ENCODE measurements at regions not wholly inside any gene's neighbourhood (a gene's known extent, or its start where the extent isn't known, plus 50 kb on each side); places are given as distances from the start of the nearest gene placed in this dataset.
"Not testable (repeated sequence)": the region's sequence is repeated elsewhere in the genome, so short reads cannot be mapped to it uniquely, and the experiment has no call there.

- Histone ChIP-seq H3K36me3 (no peaks in the 10 kb centered on the region), H3K27ac (no peak overlapping the region), H3K9me3 (replicated peaks) (no peaks in the 10 kb centered on the region)
Measured at GRCh38 chr18:30727849-30728248, 314.7 kb downstream of the DSC3 start.

GRCh38 chr18:30713299-30713698, 329.2 kb downstream of the DSC3 start:
- Histone ChIP-seq H3K27me3 (replicated peaks) (no peaks in the 10 kb centered on the region), H3K9me3 (replicated peaks) (no peaks in the 10 kb centered on the region), H3K36me3 (no peaks in the 10 kb centered on the region), H3K4me3 (no peak overlapping the region), H3K27ac (no peak overlapping the region), H3K4me1 (replicated peaks) (no peaks in the 10 kb centered on the region)
- no peak for DNase-seq (ENCODE audit: low read depth in 1 of 2, low spot score in 2 of 2)

More at GRCh38 chr18:30727849-30728248, 314.7 kb downstream of the DSC3 start:
- no peak overlapping the region for H3K4me3 ChIP-seq
- DNase-seq (ENCODE audit: low read depth in 1 of 2, low spot score in 2 of 2) = no peak
- no peaks in the 10 kb centered on the region for H3K27me3 ChIP-seq (replicated peaks)
- no peaks in the 10 kb centered on the region for H3K4me1 ChIP-seq (replicated peaks)

- H3K9me3 ChIP-seq (replicated peaks) = no peaks in the 10 kb centered on the region
- no peak for DNase-seq (ENCODE audit: low read depth in 1 of 2, low spot score in 2 of 2)
- no peak overlapping the region for H3K4me3 ChIP-seq
- no peaks in the 10 kb centered on the region for H3K36me3 ChIP-seq
- H3K27me3 ChIP-seq (replicated peaks) = no peaks in the 10 kb centered on the region
- H3K4me1 ChIP-seq (replicated peaks) = no peaks in the 10 kb centered on the region
- H3K27ac ChIP-seq = no peak overlapping the region
Measured at GRCh38 chr18:30712383-30712782, 330.2 kb downstream of the DSC3 start.

GRCh38 chr18:30709595-30709994, 332.9 kb downstream of the DSC3 start:
- H3K9me3 ChIP-seq (replicated peaks) = no peaks in the 10 kb centered on the region
- no peaks in the 10 kb centered on the region for H3K27me3 ChIP-seq (replicated peaks)
- H3K36me3 ChIP-seq = no peaks in the 10 kb centered on the region
- no peaks in the 10 kb centered on the region for H3K4me1 ChIP-seq (replicated peaks)
- DNase-seq (ENCODE audit: low read depth in 1 of 2, low spot score in 2 of 2) = no peak
- H3K4me3 ChIP-seq = no peak overlapping the region
- no peak overlapping the region for H3K27ac ChIP-seq

- Histone ChIP-seq H3K27me3 (replicated peaks) (no peaks in the 10 kb centered on the region), H3K36me3 (no peaks in the 10 kb centered on the region), H3K9me3 (replicated peaks) (no peaks in the 10 kb centered on the region), H3K4me3 (no peak overlapping the region), H3K27ac (no peak overlapping the region), H3K4me1 (replicated peaks) (no peaks in the 10 kb centered on the region)
- no peak for DNase-seq (ENCODE audit: low read depth in 1 of 2, low spot score in 2 of 2)
Measured at GRCh38 chr18:30705943-30706342, 336.6 kb downstream of the DSC3 start.

- Histone ChIP-seq H3K36me3 (no peaks in the 10 kb centered on the region), H3K27me3 (replicated peaks) (no peaks in the 10 kb centered on the region), H3K4me3 (no peak overlapping the region), H3K4me1 (replicated peaks) (no peaks in the 10 kb centered on the region), H3K9me3 (replicated peaks) (no peaks in the 10 kb centered on the region), H3K27ac (no peak overlapping the region)
- no peak for DNase-seq (ENCODE audit: low read depth in 1 of 2, low spot score in 2 of 2)
Measured at GRCh38 chr18:30698571-30698970, 344.0 kb downstream of the DSC3 start.

- Histone ChIP-seq H3K4me1 (replicated peaks) (no peaks in the 10 kb centered on the region), H3K27me3 (replicated peaks) (no peaks in the 10 kb centered on the region), H3K36me3 (no peaks in the 10 kb centered on the region), H3K4me3 (no peak overlapping the region), H3K27ac (no peak overlapping the region), H3K9me3 (replicated peaks) (no peaks in the 10 kb centered on the region)
- DNase-seq (ENCODE audit: low read depth in 1 of 2, low spot score in 2 of 2) = no peak
Measured at GRCh38 chr18:30696201-30696600, 346.3 kb downstream of the DSC3 start.

GRCh38 chr18:30694773-30695172, 347.8 kb downstream of the DSC3 start:
- H3K4me1 ChIP-seq (replicated peaks) = no peaks in the 10 kb centered on the region

GRCh38 chr18:30689216-30689615, 353.3 kb downstream of the DSC3 start:
- Histone ChIP-seq H3K4me1 (replicated peaks) (no peaks in the 10 kb centered on the region), H3K36me3 (no peaks in the 10 kb centered on the region), H3K27ac (no peak overlapping the region), H3K27me3 (replicated peaks) (no peaks in the 10 kb centered on the region), H3K9me3 (replicated peaks) (no peaks in the 10 kb centered on the region), H3K4me3 (no peak overlapping the region)
- no peak for DNase-seq (ENCODE audit: low read depth in 1 of 2, low spot score in 2 of 2)

More at GRCh38 chr18:30694773-30695172, 347.8 kb downstream of the DSC3 start:
- Histone ChIP-seq H3K9me3 (replicated peaks) (no peaks in the 10 kb centered on the region), H3K27ac (no peak overlapping the region), H3K36me3 (no peaks in the 10 kb centered on the region), H3K4me3 (no peak overlapping the region), H3K27me3 (replicated peaks) (no peaks in the 10 kb centered on the region)
- DNase-seq (ENCODE audit: low read depth in 1 of 2, low spot score in 2 of 2) = no peak

- no peak for DNase-seq (ENCODE audit: low read depth in 1 of 2, low spot score in 2 of 2)
- no peak overlapping the region for H3K27ac ChIP-seq
- no peaks in the 10 kb centered on the region for H3K9me3 ChIP-seq (replicated peaks)
- H3K27me3 ChIP-seq (replicated peaks) = no peaks in the 10 kb centered on the region
- no peak overlapping the region for H3K4me3 ChIP-seq
- no peaks in the 10 kb centered on the region for H3K36me3 ChIP-seq
- no peaks in the 10 kb centered on the region for H3K4me1 ChIP-seq (replicated peaks)
Measured at GRCh38 chr18:30687501-30687900, 355.0 kb downstream of the DSC3 start.

GRCh38 chr18:30684825-30685481, 357.6 kb downstream of the DSC3 start:
- H3K27ac ChIP-seq = no peak overlapping the region
- H3K4me3 ChIP-seq = no peak overlapping the region
- H3K27me3 ChIP-seq (replicated peaks) = no peaks in the 10 kb centered on the region
- no peak for DNase-seq (ENCODE audit: low read depth in 1 of 2, low spot score in 2 of 2)
- H3K9me3 ChIP-seq (replicated peaks) = no peaks in the 10 kb centered on the region
- H3K36me3 ChIP-seq = no peaks in the 10 kb centered on the region
- no peaks in the 10 kb centered on the region for H3K4me1 ChIP-seq (replicated peaks)

GRCh38 chr18:30683836-30684235, 358.7 kb downstream of the DSC3 start:
- no peaks in the 10 kb centered on the region for H3K36me3 ChIP-seq
- no peak overlapping the region for H3K4me3 ChIP-seq
- H3K4me1 ChIP-seq (replicated peaks) = no peaks in the 10 kb centered on the region
- DNase-seq (ENCODE audit: low read depth in 1 of 2, low spot score in 2 of 2) = no peak
- no peaks in the 10 kb centered on the region for H3K27me3 ChIP-seq (replicated peaks)
- no peak overlapping the region for H3K27ac ChIP-seq
- no peaks in the 10 kb centered on the region for H3K9me3 ChIP-seq (replicated peaks)

GRCh38 chr18:30682672-30683071, 359.9 kb downstream of the DSC3 start:
- no peaks in the 10 kb centered on the region for H3K9me3 ChIP-seq (replicated peaks)
- no peaks in the 10 kb centered on the region for H3K4me1 ChIP-seq (replicated peaks)
- H3K4me3 ChIP-seq = no peak overlapping the region
- no peaks in the 10 kb centered on the region for H3K27me3 ChIP-seq (replicated peaks)
- no peaks in the 10 kb centered on the region for H3K36me3 ChIP-seq
- no peak overlapping the region for H3K27ac ChIP-seq
- peak in 1 of 2 experiments; percentile 4 for DNase-seq (ENCODE audit: low read depth in 1 of 2, low spot score in 2 of 2)

GRCh38 chr18:30679285-30679930, 363.1 kb downstream of the DSC3 start:
- no peak overlapping the region for H3K4me3 ChIP-seq
- no peaks in the 10 kb centered on the region for H3K9me3 ChIP-seq (replicated peaks)
- no peaks in the 10 kb centered on the region for H3K36me3 ChIP-seq
- H3K27me3 ChIP-seq (replicated peaks) = no peaks in the 10 kb centered on the region
- H3K4me1 ChIP-seq (replicated peaks) = no peaks in the 10 kb centered on the region
- H3K27ac ChIP-seq = no peak overlapping the region
- no peak for DNase-seq (ENCODE audit: low read depth in 1 of 2, low spot score in 2 of 2)

GRCh38 chr18:30677813-30678212, 364.7 kb downstream of the DSC3 start:
- not testable (repeated sequence) for H3K27ac ChIP-seq; H3K4me3 ChIP-seq; H3K36me3 ChIP-seq; H3K27me3 ChIP-seq (replicated peaks); DNase-seq (ENCODE audit: low read depth in 1 of 2, low spot score in 2 of 2); H3K4me1 ChIP-seq (replicated peaks); H3K9me3 ChIP-seq (replicated peaks)

Measured in SJSA1 (cell line).